Esophagus muscularis mucosa (tissue), 4 donors: ENCODE measurements at regions not wholly inside any gene's neighbourhood (a gene's known extent, or its start where the extent isn't known, plus 50 kb on each side); places are given as distances from the start of the nearest gene placed in this dataset.

Experiments used
- DNase-seq: peaks from one replicate; pipeline ENCODE4 v3.0.0-alpha.2; 2017; ENCODE audit errors: extremely low spot score
- H3K27ac ChIP-seq, 4 donors: fragments of 200-600 bp; sonication (generic); replicated peaks in 1 of 4; 1 replicate in 3 of 4; 2 replicates in 1 of 4; pipeline ENCODE4 v1.5.1; 2016 to 2019; ENCODE audit warnings: mild to moderate bottlenecking in 1 of 4
- H3K27me3 ChIP-seq, 4 donors: fragments of 200-600 bp; sonication (generic); one replicate each; pipeline versions ENCODE4 v1.5.1 to v1.6.0; 2016 to 2019
- H3K36me3 ChIP-seq, 4 donors: fragments of 200-600 bp; sonication (generic); one replicate each; pipeline ENCODE4 v1.5.1; 2016 to 2019
- H3K4me1 ChIP-seq, 4 donors: fragments of 200-600 bp; sonication (generic); one replicate each; pipeline ENCODE4 v1.5.1; 2016 to 2019
- H3K4me3 ChIP-seq, 4 donors: fragments of 200-600 bp; sonication (generic); 1 replicate in 2 of 4; 2 replicates in 2 of 4; pipeline ENCODE4 v1.5.1; 2016 to 2019; ENCODE audit warnings: mild to moderate bottlenecking in 4 of 4, moderate library complexity in 1 of 4
- H3K9me3 ChIP-seq, 4 donors: fragments of 200-600 bp; sonication (generic); 1 replicate in 3 of 4; 2 replicates in 1 of 4; pipeline ENCODE4 v1.5.1; 2016 to 2019
- CTCF ChIP-seq, 3 experiments: fragments of 200-600 bp in 2 of 3; fragments of 450-650 bp in 1 of 3; sonication (generic) in 2 of 3; IDR thresholded peaks; one replicate each; pipeline ENCODE4 v1.5.1; 2017 to 2019; ENCODE audit warnings: antibody characterized with exemption in 3 of 3, mild to moderate bottlenecking in 2 of 3, moderate library complexity in 1 of 3
- EP300 ChIP-seq: sonication (generic); formaldehyde crosslinking; IDR thresholded peaks from one replicate; pipeline ENCODE4 v1.6.1; 2017; ENCODE audit warnings: antibody characterized with exemption
- POLR2A ChIP-seq: fragments of 450-650 bp; IDR thresholded peaks from one replicate; pipeline ENCODE4 v1.6.1; 2017; ENCODE audit warnings: antibody characterized with exemption, moderate library complexity, mild to moderate bottlenecking, low read depth
- POLR2AphosphoS5 ChIP-seq, 2 donors: sonication (generic); formaldehyde crosslinking; IDR thresholded peaks; one replicate each; pipeline ENCODE4 v1.6.1; 2017; ENCODE audit warnings: antibody characterized with exemption in 2 of 2
- WGBS: methylation state at CpG from one replicate; pipeline ENCODE4 v1.1.5; 2018; 5-methylcytosine and 5-hydroxymethylcytosine counted together
- intact Hi-C: fragments of 100-400 bp; cut with DNase I; formaldehyde crosslinking; loops from one replicate; pipeline ENCODE4 v1.15.1; 2023

GRCh38 chr18:10064267-10064666, 150.5 kb downstream of the VAPA start:
- no peak overlapping the region for H3K4me3 ChIP-seq
- peaks cover 30 to 60% (median 52%) of the 10 kb centered on the region in 4 donors for H3K4me1 ChIP-seq
- no peak for DNase-seq
- 93% methylated on average over 3 of the region's 3 CpGs for whole genome bisulfite sequencing
- intact Hi-C loops: no loop called here
- H3K27me3 ChIP-seq: no peaks in the 10 kb centered on the region
- no peak overlapping the region for H3K27ac ChIP-seq
- TF ChIP-seq EP300 (no peak), CTCF (IDR thresholded peaks at IDR 0.05) (no peak), POLR2A (no peak)
- no peaks in the 10 kb centered on the region for H3K9me3 ChIP-seq
- no peaks in the 10 kb centered on the region for H3K36me3 ChIP-seq

GRCh38 chr18:10065296-10065695, 151.5 kb downstream of the VAPA start:
- WGBS: 93% methylated on average over 2 of the region's 2 CpGs
- no peak overlapping the region for H3K27ac ChIP-seq
- intact Hi-C loops: no loop called here
- H3K9me3 ChIP-seq: no peaks in the 10 kb centered on the region
- H3K4me1 ChIP-seq: peaks cover 22 to 50% (median 42%) of the 10 kb centered on the region in 4 donors
- no peak for DNase-seq
- no peak for TF ChIP-seq EP300
- TF ChIP-seq POLR2A: no peak
- TF ChIP-seq POLR2AphosphoS5 (IDR thresholded peaks at IDR 0.05): no peak
- TF ChIP-seq CTCF (IDR thresholded peaks at IDR 0.05): no peak
- H3K4me3 ChIP-seq: no peak overlapping the region
- no peaks in the 10 kb centered on the region for H3K36me3 ChIP-seq
- H3K27me3 ChIP-seq: no peaks in the 10 kb centered on the region

- intact Hi-C loops: no loop called here
- Histone ChIP-seq H3K9me3 (no peaks in the 10 kb centered on the region), H3K4me1 (peaks cover 0 to 25% (median 19%) of the 10 kb centered on the region in 4 donors), H3K4me3 (peak overlapping the region in 3 of 4 donors; percentile 17 to 23 (median 20)), H3K27ac (peak overlapping the region; percentile 32 to 48 (median 36)), H3K27me3 (no peaks in the 10 kb centered on the region), H3K36me3 (no peaks in the 10 kb centered on the region)
- DNase-seq: no peak
- TF ChIP-seq POLR2A: no peak
- peak in 1 of 2 donors; percentile 21 for TF ChIP-seq POLR2AphosphoS5 (IDR thresholded peaks at IDR 0.05)
- WGBS: 55% methylated on average over 17 of the region's 19 CpGs
Observed at GRCh38 chr18:10067670-10068659, 154.1 kb downstream of the VAPA start.

GRCh38 chr18:10068766-10069567, 155.2 kb downstream of the VAPA start:
- H3K4me3 ChIP-seq: no peak overlapping the region
- no peaks in the 10 kb centered on the region for H3K36me3 ChIP-seq
- peaks cover 0 to 25% (median 19%) of the 10 kb centered on the region in 4 donors for H3K4me1 ChIP-seq
- DNase-seq: no peak
- intact Hi-C loops: no loop called here
- no peak overlapping the region for H3K27ac ChIP-seq
- no peaks in the 10 kb centered on the region for H3K27me3 ChIP-seq
- TF ChIP-seq CTCF (IDR thresholded peaks at IDR 0.05) (no peak), POLR2AphosphoS5 (IDR thresholded peaks at IDR 0.05) (no peak), POLR2A (no peak), EP300 (no peak)
- H3K9me3 ChIP-seq: no peaks in the 10 kb centered on the region
- whole genome bisulfite sequencing: 96% methylated on average over 22 of the region's 22 CpGs

- WGBS: 94% methylated on average over 1 of the region's 2 CpGs
- no peak for TF ChIP-seq POLR2A
- TF ChIP-seq POLR2AphosphoS5 (IDR thresholded peaks at IDR 0.05): no peak
- no peak for TF ChIP-seq CTCF (IDR thresholded peaks at IDR 0.05)
- TF ChIP-seq EP300: no peak
Observed at GRCh38 chr18:10070561-10071000, 156.8 kb downstream of the VAPA start.

More at GRCh38 chr18:10070561-10071000, 156.8 kb downstream of the VAPA start:
- Histone ChIP-seq H3K4me1 (peaks cover 0 to 25% (median 19%) of the 10 kb centered on the region in 4 donors), H3K4me3 (no peak overlapping the region), H3K27ac (no peak overlapping the region), H3K9me3 (no peaks in the 10 kb centered on the region), H3K36me3 (no peaks in the 10 kb centered on the region), H3K27me3 (no peaks in the 10 kb centered on the region)
- no peak for DNase-seq
- intact Hi-C loops: no loop called here
